NCI-H524 (cell line): ENCODE measurements at regions not wholly inside any gene's neighbourhood (a gene's known extent, or its start where the extent isn't known, plus 50 kb on each side); places are given as distances from the start of the nearest gene placed in this dataset.
"Not testable (repeated sequence)": the region's sequence is repeated elsewhere in the genome, so short reads cannot be mapped to it uniquely, and the experiment has no call there.

Experiments
- DNase-seq, 2 experiments: peaks; one replicate each; lab custom pipeline; 2025; lab: John Stamatoyannopoulos, UW

GRCh38 chr4:135032670-135033069 is 831.1 kb upstream of the PABPC4L start:
- DNase-seq: peak; percentile 15 to 63

- no peak for DNase-seq
Observed at GRCh38 chr4:135015771-135016170, 814.2 kb upstream of the PABPC4L start.

DNA sequence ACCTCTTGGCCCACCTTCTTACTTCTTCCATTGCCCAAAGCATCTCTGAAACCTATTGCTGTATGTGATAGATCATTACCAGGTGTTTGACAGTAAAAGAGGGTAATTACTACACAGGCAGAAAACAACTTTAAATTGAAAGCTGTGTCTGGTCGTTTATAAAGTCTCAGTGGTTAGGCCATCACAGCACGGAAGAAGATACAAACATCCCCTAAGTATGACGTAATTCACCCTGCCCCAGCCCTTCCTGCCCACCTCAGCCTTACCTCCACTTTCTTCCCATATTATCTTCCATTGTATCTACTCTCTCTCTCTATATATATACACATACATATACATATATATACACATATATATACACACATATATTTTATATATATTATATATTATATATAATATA is 805.8 kb upstream of the PABPC4L start:
- DNase-seq: no peak

- peak in 1 of 2 experiments; percentile 31 for DNase-seq
Observed at GRCh38 chr4:134999169-134999568, 797.6 kb upstream of the PABPC4L start.

DNA sequence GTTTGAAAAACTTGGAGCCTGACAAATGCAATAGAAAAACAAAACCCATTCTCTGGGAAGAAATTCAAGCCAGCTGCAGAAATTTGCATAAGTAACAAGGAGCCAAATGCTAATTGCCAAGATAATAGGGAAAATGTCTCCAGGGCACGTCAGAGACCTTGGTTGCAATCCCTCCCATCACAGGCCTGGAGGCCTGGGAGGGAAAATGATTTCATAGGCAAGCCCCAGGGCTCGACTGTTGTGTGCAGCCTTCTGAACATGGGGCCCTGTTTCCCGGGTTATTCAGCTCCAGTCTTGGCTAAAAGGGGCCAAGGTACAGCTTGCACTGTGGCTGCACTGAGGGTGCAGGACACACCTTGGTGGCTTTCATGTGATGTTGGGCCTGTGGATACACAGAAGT is 760.4 kb upstream of the PABPC4L start:
- DNase-seq: no peak

DNA sequence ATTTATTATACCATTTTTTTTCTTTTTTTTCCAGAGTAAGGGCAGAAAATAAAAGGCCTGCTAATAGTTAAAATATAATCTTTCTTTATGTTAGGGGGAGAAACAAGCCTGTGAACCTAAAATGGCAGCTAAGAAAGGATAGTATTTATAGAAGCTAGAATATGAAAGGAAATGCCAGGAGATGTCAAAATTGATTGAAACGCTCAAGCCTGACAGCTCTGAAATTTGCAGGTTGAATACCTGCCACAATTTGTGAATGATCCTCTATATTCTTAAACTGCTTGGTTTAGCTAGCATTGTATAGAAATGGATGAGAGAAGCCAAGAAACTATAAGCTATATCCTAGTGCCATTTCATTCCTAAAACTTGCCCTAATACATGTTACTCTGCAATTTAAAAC is 757.3 kb upstream of the PABPC4L start:
- no peak for DNase-seq

DNA sequence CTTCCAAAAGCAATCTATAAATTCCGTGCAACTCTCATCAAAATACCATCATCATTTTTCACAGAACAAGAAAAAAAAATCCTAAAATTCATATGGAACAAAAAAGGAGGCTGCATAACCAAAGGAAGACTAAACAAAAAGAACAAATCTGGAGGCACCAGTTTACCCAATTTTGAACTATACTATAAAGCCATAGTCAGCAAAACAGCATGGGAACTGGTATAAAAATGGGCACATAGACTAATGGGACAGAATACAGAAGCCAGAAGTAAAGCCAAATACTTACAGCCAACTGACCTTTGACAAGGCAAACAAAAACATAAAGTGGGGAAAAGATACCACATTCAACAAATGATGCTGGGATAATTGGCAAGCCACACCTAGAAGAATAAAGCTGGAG is 753.5 kb upstream of the PABPC4L start:
- DNase-seq: no peak

- no peak for DNase-seq
Observed at GRCh38 chr4:134952775-134953174, 751.2 kb upstream of the PABPC4L start.

DNA sequence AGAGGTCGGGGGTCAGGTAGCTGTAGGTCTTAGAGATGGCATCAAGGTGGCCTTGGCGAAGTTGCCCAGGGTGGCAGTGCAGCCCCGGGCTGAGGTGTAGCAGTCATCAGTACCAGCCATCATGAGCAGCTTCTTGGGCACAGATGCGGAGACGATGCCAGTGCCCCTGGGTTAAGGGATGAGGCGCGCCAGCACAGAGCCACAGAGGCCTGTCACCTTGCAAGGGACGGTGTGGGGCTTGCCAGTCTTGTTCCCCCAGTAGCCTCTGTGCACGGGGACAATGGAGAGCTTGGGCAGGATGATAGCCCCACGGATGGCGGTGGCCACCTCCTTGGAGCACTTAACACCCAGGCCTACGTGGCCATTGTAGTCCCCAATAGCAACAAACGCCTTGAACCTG is 750.7 kb upstream of the PABPC4L start:
- DNase-seq: no peak

- no peak for DNase-seq
Observed at GRCh38 chr4:134948110-134948642, 746.6 kb upstream of the PABPC4L start.

GRCh38 chr4:134944115-134944514 is 742.5 kb upstream of the PABPC4L start:
- no peak for DNase-seq

DNA sequence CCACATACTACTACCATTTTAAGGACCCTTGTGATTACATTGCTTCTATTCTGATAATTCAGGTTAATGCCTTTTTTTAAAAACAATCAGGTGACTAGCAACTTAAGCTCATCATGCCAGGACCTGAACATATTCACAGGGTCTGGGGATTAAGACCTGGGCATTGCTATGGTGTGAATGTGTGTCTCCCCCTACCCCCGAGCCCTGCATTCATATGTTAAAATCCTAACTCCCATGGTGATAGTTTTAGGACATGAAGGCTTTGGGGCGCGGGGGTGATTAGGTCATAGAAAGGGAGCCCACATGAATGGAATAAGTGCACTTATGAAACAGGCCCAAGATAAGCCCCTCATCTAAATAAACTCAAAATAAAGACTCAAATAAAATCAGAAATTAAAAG is 734.4 kb upstream of the PABPC4L start:
- no peak for DNase-seq

DNA sequence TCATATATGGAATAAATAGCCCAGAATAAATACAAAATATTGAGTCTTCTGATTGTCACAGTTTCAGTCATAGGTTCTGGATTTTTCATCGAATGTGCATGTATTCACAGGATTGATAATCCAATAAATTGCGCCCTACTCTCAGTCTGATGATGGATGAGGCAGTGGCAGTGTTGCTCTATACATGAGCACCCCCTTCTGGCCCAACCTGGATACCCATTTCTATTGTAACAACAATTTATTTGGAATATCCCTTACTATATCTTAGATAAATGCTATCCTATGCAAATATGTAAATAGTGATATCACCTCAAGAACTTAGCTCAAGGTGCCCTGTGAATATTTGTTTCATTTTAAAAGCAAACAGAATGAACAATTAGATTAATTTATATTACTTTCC is 733.7 kb upstream of the PABPC4L start:
- DNase-seq: peak in 1 of 2 experiments; percentile 1

- DNase-seq: no peak
Observed at GRCh38 chr4:134934036-134934808, 732.6 kb upstream of the PABPC4L start.

- no peak for DNase-seq
Observed at GRCh38 chr4:134915355-134915754, 713.8 kb upstream of the PABPC4L start.

DNA sequence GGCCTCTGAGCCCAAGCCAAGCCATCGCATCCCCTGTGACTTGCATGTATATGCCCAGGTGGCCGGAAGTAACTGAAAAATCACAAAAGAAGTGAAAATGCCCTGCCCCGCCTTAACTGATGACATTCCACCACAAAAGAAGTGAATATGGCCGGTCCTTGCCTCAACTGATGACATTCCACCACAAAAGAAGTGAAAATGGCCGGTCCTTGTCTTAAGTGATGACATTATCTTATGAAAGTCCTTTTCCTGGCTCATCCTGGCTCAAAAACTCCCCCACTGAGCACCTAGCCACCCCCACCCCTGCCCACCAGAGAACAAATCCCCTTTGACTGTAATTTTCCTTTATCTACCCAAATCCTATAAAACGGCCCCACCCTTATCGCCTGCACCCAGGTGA is 712.7 kb upstream of the PABPC4L start:
- DNase-seq: not testable (repeated sequence)

DNA sequence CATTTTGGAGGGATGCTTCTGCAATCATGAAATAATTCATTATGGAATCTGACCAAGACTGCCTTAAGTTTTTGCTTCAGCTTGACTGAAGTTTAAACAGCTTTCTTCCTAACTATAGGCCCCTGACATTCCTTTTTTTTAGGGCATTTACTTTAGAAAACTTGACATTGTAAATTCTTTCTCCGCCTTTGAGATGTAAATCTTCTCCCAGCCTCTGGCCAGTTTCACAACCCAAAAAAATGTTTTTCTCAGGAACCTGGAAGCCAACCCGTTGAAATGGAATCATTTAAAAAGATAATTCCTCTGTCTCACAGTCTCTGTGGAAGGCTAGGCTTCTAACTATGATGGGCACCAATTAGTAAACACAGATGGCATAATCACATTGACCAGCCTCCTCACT is 710.4 kb upstream of the PABPC4L start:
- DNase-seq: no peak

DNA sequence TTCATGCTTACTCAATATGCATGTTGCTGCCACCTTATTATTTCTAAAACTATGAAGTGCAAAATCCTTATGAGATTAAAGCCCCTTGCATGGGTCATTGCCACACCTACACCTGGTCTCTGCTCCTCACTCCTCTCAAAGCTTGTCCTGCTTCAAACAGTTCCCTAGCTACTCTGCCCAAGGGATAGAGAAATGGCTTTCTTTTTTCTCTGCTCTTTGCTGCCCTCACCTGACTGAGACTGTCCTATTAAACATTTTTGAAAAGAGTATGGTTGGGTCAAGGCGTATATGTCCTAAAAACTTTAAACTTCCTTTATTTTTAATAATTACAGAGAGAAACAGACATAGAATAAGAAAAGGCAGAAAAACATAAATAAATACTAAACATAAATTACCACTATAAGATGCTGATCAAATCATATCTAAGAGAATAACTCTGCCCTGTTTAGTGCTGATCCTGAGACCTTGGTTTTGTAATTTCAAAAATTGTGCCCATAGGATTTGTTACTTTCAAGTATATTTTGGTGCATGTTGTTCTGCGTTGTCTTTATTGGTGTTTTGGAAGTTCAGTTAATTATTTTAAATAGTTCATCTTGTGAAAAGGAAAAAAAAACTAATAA is 704.9 kb upstream of the PABPC4L start:
- DNase-seq: peak; percentile 7 to 23

- DNase-seq: peak; percentile 7 to 12
Observed at GRCh38 chr4:134905061-134905460, 703.5 kb upstream of the PABPC4L start.

DNA sequence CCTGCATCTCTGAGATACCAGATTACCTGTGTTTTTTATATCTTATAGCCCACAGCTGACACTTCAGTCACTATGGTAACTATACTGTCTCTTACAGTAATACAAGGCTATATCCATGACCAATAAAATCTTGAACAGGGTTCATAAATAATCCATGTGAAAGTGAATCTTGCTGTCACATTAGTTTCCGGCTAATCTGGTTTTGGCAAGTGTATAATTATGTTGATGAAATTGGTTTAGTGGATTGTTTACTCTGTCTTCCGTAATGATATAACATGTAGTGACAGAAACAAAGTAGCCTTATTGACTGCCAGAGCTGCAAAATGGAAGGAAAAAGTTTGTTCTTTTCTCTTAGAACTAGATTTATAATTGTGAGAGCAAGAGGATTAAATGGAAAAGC is 686.6 kb upstream of the PABPC4L start:
- DNase-seq: no peak

- DNase-seq: no peak
Observed at GRCh38 chr4:134885436-134885835, 683.8 kb upstream of the PABPC4L start.

DNA sequence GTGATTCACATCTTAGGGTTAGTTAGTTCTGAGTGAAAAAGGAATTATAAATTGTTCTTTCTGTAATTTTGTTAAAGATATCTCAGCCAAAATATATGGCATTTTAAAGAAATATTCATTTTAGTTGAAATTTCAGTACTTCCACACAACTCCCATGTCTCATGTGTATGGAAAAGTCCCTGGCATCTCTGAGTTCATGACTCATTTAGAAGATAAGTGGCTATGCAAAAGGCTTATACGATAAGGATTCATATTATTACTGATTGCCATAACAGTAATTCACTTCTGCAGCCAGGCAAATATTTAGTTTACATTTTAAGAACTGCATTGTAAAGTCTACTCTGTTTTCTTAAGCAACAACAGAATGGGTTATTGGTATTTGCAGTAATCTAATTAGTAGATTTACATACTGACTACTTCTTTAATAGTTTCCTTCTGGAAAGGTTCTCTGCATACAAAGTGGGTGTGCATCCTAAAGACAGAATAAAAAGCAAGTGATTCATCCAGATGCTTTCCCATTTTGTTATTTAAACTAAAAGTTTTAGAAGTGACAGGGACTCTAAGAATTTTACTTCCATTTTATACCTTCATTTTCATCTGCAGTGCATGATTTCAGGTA is 682.4 kb upstream of the PABPC4L start:
- no peak for DNase-seq

GRCh38 chr4:134879019-134879418 is 677.4 kb upstream of the PABPC4L start:
- no peak for DNase-seq
